ENCODE measurements at regions not wholly inside any gene's neighbourhood (a gene's known extent, or its start where the extent isn't known, plus 50 kb on each side); places are given as distances from the start of the nearest gene placed in this dataset.
"Not testable (repeated sequence)": the region's sequence is repeated elsewhere in the genome, so short reads cannot be mapped to it uniquely, and the experiment has no call there.

DNA sequence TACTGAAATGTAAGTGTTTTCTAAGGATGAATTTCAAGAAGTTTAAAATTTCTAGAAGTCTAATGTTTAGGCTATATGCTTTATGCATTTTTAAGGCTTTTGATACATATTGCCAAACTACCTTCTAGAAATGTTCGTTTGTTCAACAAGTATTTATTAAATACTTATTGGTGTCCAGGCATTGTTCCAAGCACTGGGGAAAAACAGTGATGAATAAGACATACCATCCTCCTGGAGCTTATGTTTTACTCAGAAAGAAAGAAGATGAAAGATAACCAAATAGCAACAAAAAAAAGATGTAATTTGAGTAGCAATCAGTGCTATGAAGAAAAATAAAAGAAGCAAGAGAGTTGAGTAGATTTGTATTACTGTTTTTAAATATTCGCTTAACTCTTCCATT lies 692.9 kb downstream of the SLC4A3 start:
- no peak for DNase-seq (ENCODE audit: low spot score)
- no peak for FAIRE-seq

DNA sequence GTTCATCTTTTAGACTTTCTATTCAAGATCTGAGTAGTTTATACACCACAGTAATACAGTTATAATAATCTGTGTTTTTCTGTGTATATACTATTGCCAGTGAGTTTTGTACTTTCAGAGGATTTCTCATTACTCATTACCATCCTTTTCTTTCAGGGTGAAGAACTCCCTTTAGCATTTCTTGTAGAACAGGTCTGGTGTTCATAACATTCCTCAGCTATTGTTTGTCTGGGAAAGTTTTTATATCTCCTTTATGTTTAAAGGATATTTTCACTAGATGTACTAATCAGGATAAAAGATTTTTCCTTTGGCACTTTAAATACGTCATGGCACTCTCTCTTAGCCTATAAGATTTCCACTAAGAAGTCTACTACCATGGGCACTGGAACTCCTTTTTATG lies 705.5 kb downstream of the SLC4A3 start:
- no peak for FAIRE-seq
- no peak for DNase-seq (ENCODE audit: low spot score)

DNA sequence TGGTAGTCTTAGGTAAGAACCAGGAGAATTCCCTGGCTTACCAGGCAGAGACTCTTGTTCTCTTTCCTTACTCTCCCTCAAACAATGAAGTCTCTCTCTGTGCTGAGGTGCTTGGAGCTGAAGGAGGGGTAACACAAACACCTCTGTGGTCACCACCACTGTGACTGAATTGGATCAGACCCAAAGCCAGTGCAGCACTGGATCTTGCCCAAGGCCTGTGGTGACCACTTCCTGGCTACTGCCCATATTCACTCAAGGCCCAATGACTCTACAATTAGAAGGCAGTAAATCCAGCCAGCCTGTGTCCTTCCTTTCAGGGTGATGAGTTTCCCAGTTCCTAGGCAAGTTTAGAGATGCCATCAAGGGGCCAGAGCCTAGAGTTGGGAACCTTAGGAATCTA lies 706.8 kb downstream of the SLC4A3 start:
- DNase-seq (ENCODE audit: low spot score) (peak; percentile 18), FAIRE-seq (peak; percentile 30)

DNA sequence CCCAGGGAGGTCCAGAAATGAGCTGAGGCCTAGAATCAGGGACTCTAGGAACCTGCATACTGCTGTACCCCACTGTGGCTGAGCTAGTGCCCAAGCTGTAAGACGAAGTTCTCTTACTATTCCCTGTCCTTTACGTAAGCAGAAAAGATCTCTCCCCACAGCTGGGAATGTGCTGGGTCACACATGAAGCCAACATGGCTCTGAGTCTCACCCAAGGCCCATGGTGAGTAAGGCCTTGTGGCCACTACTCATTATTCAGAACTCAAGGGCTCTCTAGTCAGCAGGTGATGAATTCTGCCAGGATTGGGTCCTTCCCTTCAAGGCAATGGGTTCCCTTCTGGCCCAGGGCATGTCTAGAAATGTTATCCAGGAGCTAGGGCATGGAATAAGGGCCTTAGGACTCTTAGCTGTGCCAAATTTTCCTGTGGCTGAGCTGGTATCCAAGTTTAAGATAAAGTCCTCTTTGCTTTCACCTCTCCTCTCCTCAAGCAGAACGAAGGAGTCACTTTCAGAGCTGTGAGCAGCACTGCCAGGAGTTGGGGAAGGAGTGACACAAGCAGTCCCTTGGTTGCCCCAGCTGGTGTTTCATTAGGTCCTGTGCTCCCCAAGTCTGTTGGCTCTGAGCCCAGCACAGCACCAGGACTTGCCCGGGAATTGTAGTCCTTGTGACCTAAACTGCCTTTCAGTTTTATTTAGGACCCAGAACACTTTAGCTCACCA lies 707.6 kb downstream of the SLC4A3 start:
- no peak for DNase-seq (ENCODE audit: low spot score)
- FAIRE-seq: no peak

DNA sequence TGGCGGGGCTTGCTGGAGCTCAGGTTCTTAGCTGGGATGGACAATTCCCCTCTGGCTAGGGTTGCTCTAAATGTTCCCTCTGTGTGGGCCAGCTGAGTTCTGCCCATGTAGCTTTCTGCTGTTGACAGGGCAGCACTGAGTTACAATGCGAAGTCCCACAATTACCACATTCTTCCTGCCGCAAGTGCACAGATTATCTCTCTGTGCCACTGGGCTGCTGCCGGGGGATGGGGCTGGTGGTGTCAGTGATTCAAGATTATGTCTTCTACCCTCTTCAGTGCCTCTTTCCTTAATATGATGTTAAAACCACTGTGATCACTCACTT lies 708.1 kb downstream of the SLC4A3 start:
- no peak for FAIRE-seq
- DNase-seq (ENCODE audit: low spot score): no peak

DNA sequence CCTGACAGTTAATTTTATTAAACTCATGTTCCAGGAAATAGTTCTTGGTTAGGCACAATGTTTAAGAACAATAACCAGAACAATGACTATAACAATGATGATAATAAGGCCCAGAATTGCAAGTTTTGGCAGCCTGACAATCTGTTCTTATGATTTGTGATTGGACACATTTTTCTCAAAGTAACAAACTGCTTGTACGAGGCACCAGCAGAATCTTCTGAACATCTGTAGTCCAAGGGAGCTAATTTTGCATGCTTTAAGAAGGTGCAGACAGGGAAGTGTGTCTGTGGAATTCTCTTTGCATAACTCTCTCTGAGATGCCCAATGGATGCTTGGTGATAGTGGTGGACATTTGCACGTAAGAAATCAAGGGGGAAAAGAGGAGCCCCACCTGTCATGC lies 709.3 kb downstream of the SLC4A3 start:
- FAIRE-seq: no peak
- DNase-seq (ENCODE audit: low spot score): no peak

DNA sequence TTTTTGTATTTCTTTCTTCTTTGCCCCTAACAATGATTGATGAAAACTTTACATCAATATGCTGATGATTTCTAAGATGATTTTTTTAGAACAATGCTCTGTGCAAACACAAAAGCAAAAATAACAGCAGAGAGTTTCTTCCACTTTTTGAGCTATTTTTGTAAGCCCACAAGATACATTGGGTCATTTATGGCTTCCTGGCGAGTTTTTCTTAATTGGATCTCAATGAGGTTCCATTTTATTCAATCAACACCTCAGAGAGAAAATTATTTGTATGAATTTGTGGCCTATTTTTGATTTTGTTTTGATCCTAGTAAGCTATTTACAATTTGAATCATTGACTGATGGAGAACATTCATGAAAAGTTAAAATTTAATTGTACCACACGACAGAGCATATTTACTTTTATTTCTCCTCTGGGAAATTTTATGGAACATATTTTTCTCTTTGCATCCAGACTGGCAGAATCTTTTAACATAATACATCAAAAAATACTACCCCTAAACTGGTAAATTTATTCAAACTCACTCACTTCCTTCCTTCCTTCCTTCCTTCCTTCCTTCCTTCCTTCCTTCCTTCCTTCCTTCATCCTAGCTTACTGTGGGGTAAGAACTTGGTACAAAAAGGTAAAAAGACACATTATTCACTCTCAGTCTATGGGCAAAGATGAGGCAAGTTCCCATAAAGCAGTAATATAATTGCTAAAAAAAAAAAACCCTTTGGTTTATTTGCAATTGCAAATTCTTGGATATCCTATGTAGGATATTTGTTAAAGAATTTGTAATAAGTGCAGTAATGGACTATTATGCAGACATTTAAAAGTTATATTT lies 710.4 kb downstream of the SLC4A3 start:
- no peak for FAIRE-seq

DNA sequence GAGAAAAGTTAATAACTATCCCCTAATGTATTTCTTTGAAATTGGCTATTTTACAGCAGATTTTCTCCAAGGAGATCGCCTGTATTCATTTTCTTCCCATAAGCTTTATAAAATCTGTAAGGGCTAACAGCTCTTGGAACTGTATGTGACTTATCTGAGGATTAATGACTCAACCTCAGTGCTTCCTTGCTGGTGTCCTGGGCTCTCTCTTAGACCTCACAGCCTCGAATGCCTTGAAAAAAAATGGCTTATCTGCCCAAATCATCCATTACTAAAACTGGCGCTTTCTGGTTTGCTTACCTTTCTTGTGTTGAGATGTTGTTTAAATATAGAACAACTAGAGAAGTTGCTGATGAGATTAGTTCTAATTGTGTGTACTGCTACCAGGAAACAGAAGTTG lies 713.6 kb downstream of the SLC4A3 start:
- no peak for DNase-seq (ENCODE audit: low spot score)
- no peak for FAIRE-seq

More for the DNA sequence above, 710.4 kb downstream of the SLC4A3 start:
- no peak for DNase-seq (ENCODE audit: low spot score)

DNA sequence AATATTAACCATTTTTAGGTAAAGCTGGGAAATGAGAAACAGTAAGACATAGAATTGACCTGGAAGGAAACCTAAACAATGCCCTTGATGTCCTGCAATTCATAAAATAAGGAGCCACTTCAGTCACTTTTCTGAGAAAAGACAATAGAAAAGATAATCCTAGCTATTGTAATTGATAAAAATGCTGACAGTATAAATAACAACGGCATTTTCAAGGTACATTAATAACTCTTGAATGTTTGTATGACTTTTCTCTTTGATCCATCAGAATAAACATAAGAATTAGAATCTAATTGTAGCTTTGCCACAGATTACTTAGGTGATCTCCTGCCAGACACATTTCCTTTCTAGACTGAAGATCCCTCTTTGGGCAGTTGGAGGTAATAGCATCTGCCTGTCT lies 719.5 kb downstream of the SLC4A3 start:
- DNase-seq (ENCODE audit: low spot score) (no peak), FAIRE-seq (no peak)

DNA sequence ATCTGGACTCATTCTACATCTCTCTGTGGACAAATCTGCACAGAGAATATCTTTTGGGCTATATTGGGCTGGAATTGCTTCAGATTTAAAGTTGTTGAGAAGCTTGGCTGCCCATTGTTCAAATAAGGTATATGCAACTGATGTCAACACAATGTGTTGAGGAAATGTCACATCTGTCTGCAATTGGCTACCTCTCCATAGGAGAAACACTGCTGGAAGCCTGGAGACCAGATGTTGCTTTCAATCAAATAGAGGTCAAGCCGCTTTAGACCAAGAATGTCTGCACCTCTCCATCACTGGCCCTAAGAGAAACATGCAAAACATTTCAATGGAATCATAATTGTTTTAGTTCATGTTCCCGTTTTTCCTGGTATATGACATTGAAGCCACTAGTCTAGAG lies 720.2 kb downstream of the SLC4A3 start:
- FAIRE-seq (no peak), DNase-seq (ENCODE audit: low spot score) (no peak)

DNA sequence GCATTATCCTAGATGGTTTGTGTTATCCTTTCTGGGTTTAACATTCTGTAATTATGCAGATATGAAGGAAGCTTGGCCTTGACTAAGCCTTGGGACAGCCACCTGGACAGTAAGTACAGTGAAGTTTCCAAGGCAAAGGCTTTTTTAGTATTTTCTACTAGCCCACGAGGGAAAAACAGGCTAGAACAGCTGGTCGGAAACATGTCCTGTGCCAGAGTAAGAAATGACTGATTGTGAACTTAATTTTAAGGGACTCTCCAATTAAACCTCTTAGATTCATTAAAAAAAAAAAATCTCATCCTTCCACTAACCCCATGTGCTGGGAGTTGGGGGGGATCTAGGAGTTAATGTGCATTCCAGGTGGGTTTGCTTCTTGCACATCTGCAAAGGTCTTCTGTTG lies 720.8 kb downstream of the SLC4A3 start:
- FAIRE-seq (no peak), DNase-seq (ENCODE audit: low spot score) (no peak)

DNA sequence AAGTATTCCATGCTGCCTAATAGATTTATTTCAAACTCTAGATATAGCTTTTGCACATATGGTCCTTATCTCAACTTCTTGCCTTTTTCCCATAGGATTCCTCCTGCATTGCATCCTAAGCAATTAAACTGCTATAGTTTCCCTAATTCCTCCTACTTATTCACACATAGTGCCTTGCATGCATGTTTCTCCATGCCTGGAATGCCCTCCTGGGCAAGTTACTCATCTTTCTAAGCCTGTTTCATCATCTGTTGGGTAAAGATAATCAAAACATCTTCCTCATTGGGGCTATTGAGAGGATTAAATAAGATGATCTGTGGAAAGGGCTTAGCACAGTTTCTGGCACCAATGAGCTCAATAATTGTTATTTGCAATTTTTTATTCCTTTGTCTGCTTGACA lies 726.5 kb downstream of the SLC4A3 start:
- no peak for DNase-seq (ENCODE audit: low spot score)

DNA sequence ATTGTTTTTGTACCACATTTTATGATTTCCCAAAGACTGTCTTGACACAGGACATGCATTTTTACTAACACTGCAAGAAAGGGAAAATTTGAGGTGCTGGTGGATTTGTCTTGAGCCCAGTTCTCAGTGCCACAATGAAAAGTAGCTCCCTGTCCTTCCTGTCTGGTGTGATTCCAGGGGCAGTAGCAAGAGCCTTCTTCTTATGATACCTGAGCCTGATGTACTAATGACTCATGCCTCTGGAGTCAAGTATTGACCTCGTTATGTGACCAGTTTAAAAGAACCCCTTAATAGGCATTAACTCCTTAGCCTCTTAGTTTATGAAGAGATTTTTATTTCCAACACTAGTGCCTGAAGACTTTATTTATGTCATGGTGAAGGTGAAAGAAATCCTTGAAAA lies 728.6 kb downstream of the SLC4A3 start:
- DNase-seq (ENCODE audit: low spot score): no peak

More for the DNA sequence above, 726.5 kb downstream of the SLC4A3 start:
- FAIRE-seq: no peak

DNA sequence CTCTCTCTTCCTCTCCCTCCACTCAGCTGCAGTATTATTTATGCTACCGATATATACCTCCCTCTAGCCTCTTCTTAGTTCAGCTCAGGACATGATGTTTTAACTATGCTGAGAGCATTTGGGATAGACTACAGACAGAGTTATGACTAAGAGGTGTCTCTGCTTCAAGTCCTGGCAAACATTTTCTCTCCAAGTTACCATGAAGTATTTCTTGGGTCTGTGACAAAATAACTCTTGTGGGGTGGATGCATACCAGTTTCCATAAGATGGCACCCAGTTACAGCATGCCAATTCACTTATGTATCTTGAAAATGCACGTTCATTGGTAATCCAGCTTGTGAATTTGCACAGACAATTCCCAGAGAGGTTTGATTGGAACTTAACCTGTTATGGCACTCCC lies 737.6 kb downstream of the SLC4A3 start:
- FAIRE-seq (no peak), DNase-seq (ENCODE audit: low spot score) (no peak)

More for the DNA sequence above, 728.6 kb downstream of the SLC4A3 start:
- FAIRE-seq: no peak

DNA sequence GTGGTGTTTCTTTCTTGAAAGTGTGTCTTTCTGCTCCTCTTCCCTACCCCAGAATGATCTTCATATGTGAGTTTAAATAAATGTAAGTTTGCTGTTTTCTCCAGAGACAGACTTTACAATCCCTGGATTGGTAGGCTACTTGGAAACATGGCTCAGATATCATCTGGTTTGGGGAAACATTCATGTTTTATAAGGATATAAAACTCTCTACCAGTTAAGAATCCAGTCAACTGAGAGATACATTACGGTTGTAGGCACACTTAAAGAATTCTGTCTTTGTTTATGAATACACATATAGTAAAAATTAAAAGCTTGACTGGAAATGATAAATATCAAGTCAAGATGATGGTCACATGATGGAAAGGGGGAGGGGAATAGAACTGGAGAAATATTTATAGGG lies 739.3 kb downstream of the SLC4A3 start:
- no peak for FAIRE-seq
- DNase-seq (ENCODE audit: low spot score): no peak

DNA sequence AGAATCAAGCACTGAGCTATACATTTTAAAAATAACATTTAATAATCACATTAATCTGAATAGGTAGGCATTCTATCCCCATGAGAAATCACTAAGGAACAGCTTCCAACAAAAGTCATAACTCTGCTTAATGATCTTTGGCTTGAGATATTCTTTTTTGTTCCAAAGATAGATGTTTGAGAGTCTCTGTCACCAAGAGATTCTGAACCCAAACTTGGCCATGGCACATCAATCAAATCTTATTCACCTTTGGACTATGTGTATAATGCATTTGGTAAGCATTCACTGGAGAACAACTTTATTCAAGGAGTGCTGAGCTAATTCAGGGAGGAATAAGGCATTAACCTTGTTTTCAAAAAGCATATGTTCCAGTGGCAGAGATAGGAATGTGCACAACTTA lies 743.3 kb downstream of the SLC4A3 start:
- DNase-seq (ENCODE audit: low spot score) (no peak), FAIRE-seq (no peak)

DNA sequence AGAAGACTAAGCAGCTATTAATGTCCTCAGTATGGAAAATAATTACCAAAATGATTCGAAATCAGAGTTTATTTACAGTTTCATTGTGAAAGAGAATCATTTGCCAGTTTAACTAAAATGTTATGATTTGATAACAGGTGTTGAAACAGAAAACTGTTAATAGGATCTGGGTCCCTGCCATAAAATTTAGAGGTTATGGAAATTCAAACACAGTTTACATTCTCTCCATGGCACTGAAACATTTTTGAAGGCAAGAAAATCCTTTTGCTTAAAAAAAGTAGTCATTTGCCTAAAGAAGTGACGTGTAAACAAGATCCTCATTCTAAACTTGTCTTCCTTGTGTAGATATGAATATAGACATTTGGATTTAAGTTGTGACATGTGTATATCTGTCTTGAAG lies 743.8 kb downstream of the SLC4A3 start:
- FAIRE-seq: no peak
- DNase-seq (ENCODE audit: low spot score): no peak

DNA sequence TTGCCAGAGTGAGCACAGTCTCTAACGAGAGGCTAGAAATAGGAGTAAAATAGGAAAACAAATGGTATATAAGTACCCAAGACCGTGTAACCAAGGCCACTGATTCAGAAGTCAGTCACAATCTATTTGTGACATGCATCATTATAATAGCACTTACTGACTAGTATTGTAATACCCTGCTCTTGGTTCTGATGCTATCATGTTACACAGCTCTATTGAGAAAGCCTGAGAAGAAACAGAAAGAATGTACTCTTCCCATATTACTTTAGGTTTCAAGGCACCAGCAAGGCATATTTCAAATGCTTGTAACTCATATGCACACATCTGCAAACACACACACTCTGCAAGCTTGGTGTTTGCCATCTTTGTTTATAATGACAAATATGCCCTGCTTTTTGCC lies 746.4 kb downstream of the SLC4A3 start:
- FAIRE-seq (no peak), DNase-seq (ENCODE audit: low spot score) (no peak)

DNA sequence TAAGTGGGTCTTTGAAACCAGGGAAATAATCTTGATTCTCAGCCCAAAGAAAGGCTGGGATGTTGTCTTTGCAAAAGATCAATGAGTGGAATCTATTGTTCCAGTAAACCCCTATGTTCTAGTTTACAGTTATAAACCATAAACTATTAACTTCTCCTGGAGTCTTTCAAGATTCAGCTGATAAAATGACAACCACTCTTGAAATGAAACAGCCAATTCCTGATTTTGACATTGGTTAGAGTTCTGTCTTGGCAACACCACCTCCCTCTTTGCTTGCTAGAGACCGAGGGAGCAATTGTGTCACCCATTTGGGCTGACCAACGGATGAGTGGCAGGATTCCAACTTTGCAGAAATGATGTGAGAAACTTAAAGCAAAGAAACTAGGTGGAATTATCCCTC lies 746.9 kb downstream of the SLC4A3 start:
- no peak for DNase-seq (ENCODE audit: low spot score)
- no peak for FAIRE-seq

DNA sequence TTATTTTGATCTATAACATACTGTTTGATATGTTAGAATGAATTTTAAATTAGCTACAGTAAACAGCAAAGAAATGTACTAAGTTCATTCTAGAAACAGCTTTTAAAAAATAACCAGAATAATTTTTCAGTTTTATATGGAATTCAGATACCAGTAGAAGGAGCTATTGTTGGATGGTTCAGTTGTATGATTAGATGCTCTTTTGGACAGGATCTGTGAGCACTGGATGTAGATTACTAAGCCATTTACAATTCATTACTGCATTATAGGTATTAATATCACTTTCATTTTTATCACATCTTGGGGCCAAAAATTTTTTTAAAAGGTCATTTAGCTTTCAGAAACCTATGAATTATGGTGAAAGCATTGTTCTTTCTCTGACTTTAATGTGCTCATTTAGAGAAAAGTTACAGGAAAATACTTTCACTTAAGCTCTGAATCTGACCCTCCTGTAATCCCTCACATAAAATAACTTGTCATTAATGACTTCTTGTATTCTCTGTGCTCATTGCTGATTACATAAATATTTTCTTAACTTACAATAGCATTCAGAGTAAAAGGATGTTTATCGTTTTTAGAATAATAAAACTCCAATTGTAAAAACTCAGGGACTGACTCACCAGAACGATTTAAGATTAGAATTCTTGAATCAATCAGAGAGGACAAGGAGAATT lies 750.2 kb downstream of the SLC4A3 start:
- no peak for FAIRE-seq

DNA sequence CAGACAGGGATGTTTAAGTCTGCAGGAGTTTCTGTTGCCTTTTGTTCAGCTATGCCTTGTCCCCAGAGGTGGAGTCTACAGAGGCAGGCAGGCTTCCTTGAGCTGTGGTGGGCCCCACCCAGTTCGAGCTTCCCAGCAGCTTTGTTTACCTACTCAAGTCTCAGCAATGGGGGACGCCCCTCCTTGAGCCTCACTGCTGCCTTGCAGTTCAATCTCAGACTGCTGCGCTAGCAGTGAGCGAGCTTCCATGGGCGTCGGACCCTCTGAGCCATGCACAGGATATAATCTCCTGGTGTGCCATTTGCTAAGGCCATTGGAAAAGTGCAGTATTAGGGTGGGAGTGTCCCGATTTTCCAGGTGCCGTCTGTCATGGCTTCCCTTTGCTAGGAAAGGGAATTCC lies 760.3 kb downstream of the SLC4A3 start:
- not testable (repeated sequence) for DNase-seq (ENCODE audit: low spot score); FAIRE-seq

More for the DNA sequence above, 750.2 kb downstream of the SLC4A3 start:
- DNase-seq (ENCODE audit: low spot score): no peak

DNA sequence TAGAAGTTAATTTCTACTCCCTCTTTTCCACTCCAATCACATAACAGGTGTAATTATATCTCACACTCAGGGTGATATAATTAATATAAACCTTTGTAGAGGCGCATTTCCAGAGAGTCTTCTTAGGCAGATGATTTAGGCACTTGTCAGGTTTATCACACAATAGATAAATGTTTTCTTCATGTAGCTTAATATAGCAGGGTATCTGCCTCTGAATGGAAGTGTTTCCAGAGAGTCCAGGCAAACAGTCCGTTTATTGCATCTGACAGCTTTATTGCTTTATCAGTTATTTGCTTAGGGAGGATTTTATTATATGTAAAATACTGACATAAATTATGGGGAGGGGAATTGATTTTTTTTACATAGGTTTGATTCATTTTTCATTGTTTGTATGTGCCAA lies 766.3 kb downstream of the SLC4A3 start:
- DNase-seq (ENCODE audit: low spot score): no peak
- no peak for FAIRE-seq
